ENCODE measurements at regions not wholly inside any gene's neighbourhood (a gene's known extent, or its start where the extent isn't known, plus 50 kb on each side); places are given as distances from the start of the nearest gene placed in this dataset.

GRCh38 chr16:55248494-55248893 lies 75.5 kb upstream of the IRX6 start:
- in situ Hi-C loops (cut with MboI; ENCODE audit: low sequenced_read_pairs): no loop called here
- Histone ChIP-seq H3K9me3 (no peaks in the 10 kb centered on the region), H3K27me3 (ENCODE audit: low read depth) (0 out of 2 replicates have a peak, but pooled peaks cover 2% of the 10 kb centered on the region), H3K4me3 (no peak overlapping the region), H3K36me3 (replicated peaks) (no peaks in the 10 kb centered on the region), H3K4me1 (no peaks in the 10 kb centered on the region)
- no peak for DNase-seq (ENCODE audit: low spot score in 2 of 2)

GRCh38 chr16:55249361-55249760 lies 74.6 kb upstream of the IRX6 start:
- H3K4me3 ChIP-seq: no peak overlapping the region
- no peaks in the 10 kb centered on the region for H3K36me3 ChIP-seq (replicated peaks)
- H3K9me3 ChIP-seq: no peaks in the 10 kb centered on the region
- 0 out of 2 replicates have a peak, but pooled peaks cover 2% of the 10 kb centered on the region for H3K27me3 ChIP-seq (ENCODE audit: low read depth)
- in situ Hi-C loops (cut with MboI; ENCODE audit: low sequenced_read_pairs): no loop called here
- H3K4me1 ChIP-seq: no peaks in the 10 kb centered on the region
- DNase-seq (ENCODE audit: low spot score in 2 of 2): no peak

- Histone ChIP-seq H3K4me1 (no peaks in the 10 kb centered on the region), H3K9me3 (no peaks in the 10 kb centered on the region), H3K36me3 (replicated peaks) (no peaks in the 10 kb centered on the region), H3K4me3 (no peak overlapping the region), H3K27me3 (ENCODE audit: low read depth) (0 out of 2 replicates have a peak, but pooled peaks cover 2% of the 10 kb centered on the region)
- in situ Hi-C loops (cut with MboI; ENCODE audit: low sequenced_read_pairs): loop anchor here (25.0 kb wide), 3 partner anchors 963 to 1688 kb away; partner anchors contain the start of gene IRX3
- DNase-seq (ENCODE audit: low spot score in 2 of 2): no peak
Observed at GRCh38 chr16:55249936-55250335, 74.1 kb upstream of the IRX6 start.

- in situ Hi-C loops (cut with MboI; ENCODE audit: low sequenced_read_pairs): loop anchor here (25.0 kb wide), 3 partner anchors 963 to 1688 kb away; partner anchors contain the start of gene IRX3
- Histone ChIP-seq H3K4me3 (no peak overlapping the region), H3K36me3 (replicated peaks) (no peaks in the 10 kb centered on the region), H3K27me3 (ENCODE audit: low read depth) (0 out of 2 replicates have a peak, but pooled peaks cover 2% of the 10 kb centered on the region), H3K4me1 (no peaks in the 10 kb centered on the region), H3K9me3 (no peaks in the 10 kb centered on the region)
- DNase-seq (ENCODE audit: low spot score in 2 of 2): no peak
Observed at GRCh38 chr16:55250701-55251100, 73.3 kb upstream of the IRX6 start.

GRCh38 chr16:55251151-55251550 lies 72.9 kb upstream of the IRX6 start:
- Histone ChIP-seq H3K36me3 (replicated peaks) (no peaks in the 10 kb centered on the region), H3K27me3 (ENCODE audit: low read depth) (0 out of 2 replicates have a peak, but pooled peaks cover 2% of the 10 kb centered on the region), H3K4me1 (no peaks in the 10 kb centered on the region), H3K4me3 (no peak overlapping the region), H3K9me3 (no peaks in the 10 kb centered on the region)
- DNase-seq (ENCODE audit: low spot score in 2 of 2): no peak
- in situ Hi-C loops (cut with MboI; ENCODE audit: low sequenced_read_pairs): loop anchor here (25.0 kb wide), 3 partner anchors 964 to 1689 kb away; partner anchors contain the start of gene IRX3

GRCh38 chr16:55252577-55252976 lies 71.4 kb upstream of the IRX6 start:
- H3K4me1 ChIP-seq: no peaks in the 10 kb centered on the region
- DNase-seq (ENCODE audit: low spot score in 2 of 2): no peak
- 0 out of 2 replicates have a peak, but pooled peaks cover 2% of the 10 kb centered on the region for H3K27me3 ChIP-seq (ENCODE audit: low read depth)
- H3K9me3 ChIP-seq: no peaks in the 10 kb centered on the region
- H3K4me3 ChIP-seq: no peak overlapping the region
- in situ Hi-C loops (cut with MboI; ENCODE audit: low sequenced_read_pairs): loop anchor here (25.0 kb wide), 3 partner anchors 965 to 1690 kb away; partner anchors contain the start of gene IRX3
- H3K36me3 ChIP-seq (replicated peaks): no peaks in the 10 kb centered on the region

- Histone ChIP-seq H3K36me3 (replicated peaks) (no peaks in the 10 kb centered on the region), H3K27me3 (ENCODE audit: low read depth) (0 out of 2 replicates have a peak, but pooled peaks cover 2% of the 10 kb centered on the region), H3K9me3 (no peaks in the 10 kb centered on the region), H3K4me1 (no peaks in the 10 kb centered on the region), H3K4me3 (no peak overlapping the region)
- DNase-seq (ENCODE audit: low spot score in 2 of 2): no peak
- in situ Hi-C loops (cut with MboI; ENCODE audit: low sequenced_read_pairs): loop anchor here (25.0 kb wide), 3 partner anchors 967 to 1692 kb away; partner anchors contain the start of gene IRX3
Observed at GRCh38 chr16:55253987-55254386, 70.0 kb upstream of the IRX6 start.

- Histone ChIP-seq H3K4me1 (no peaks in the 10 kb centered on the region), H3K27me3 (ENCODE audit: low read depth) (0 out of 2 replicates have a peak, but pooled peaks cover 2% of the 10 kb centered on the region), H3K4me3 (no peak overlapping the region), H3K9me3 (no peaks in the 10 kb centered on the region), H3K36me3 (replicated peaks) (no peaks in the 10 kb centered on the region)
- DNase-seq (ENCODE audit: low spot score in 2 of 2): no peak
- in situ Hi-C loops (cut with MboI; ENCODE audit: low sequenced_read_pairs): loop anchor here (25.0 kb wide), 3 partner anchors 969 to 1694 kb away; partner anchors contain the start of gene IRX3
Observed at GRCh38 chr16:55255733-55256282, 68.2 kb upstream of the IRX6 start.

GRCh38 chr16:55256412-55257016 lies 67.5 kb upstream of the IRX6 start:
- in situ Hi-C loops (cut with MboI; ENCODE audit: low sequenced_read_pairs): loop anchor here (25.0 kb wide), 3 partner anchors 969 to 1694 kb away; partner anchors contain the start of gene IRX3
- Histone ChIP-seq H3K36me3 (replicated peaks) (no peaks in the 10 kb centered on the region), H3K27me3 (ENCODE audit: low read depth) (0 out of 2 replicates have a peak, but pooled peaks cover 2% of the 10 kb centered on the region), H3K4me3 (no peak overlapping the region), H3K4me1 (no peaks in the 10 kb centered on the region), H3K9me3 (no peaks in the 10 kb centered on the region)
- DNase-seq (ENCODE audit: low spot score in 2 of 2): no peak

GRCh38 chr16:55257966-55258613 lies 65.9 kb upstream of the IRX6 start:
- DNase-seq (ENCODE audit: low spot score in 2 of 2): peak; percentile 60 to 83
- Histone ChIP-seq H3K4me1 (no peaks in the 10 kb centered on the region), H3K4me3 (no peak overlapping the region), H3K36me3 (replicated peaks) (no peaks in the 10 kb centered on the region), H3K27me3 (ENCODE audit: low read depth) (no peaks in the 10 kb centered on the region), H3K9me3 (no peaks in the 10 kb centered on the region)
- in situ Hi-C loops (cut with MboI; ENCODE audit: low sequenced_read_pairs): loop anchor here (25.0 kb wide), 3 partner anchors 971 to 1696 kb away; partner anchors contain the start of gene IRX3

GRCh38 chr16:55261301-55261700 lies 62.7 kb upstream of the IRX6 start:
- peaks cover 2% of the 10 kb centered on the region; the same call in 1 of the 2 replicates for H3K27me3 ChIP-seq (ENCODE audit: low read depth)
- in situ Hi-C loops (cut with MboI; ENCODE audit: low sequenced_read_pairs): loop anchor here (25.0 kb wide), 3 partner anchors 974 to 1699 kb away; partner anchors contain the start of gene IRX3

GRCh38 chr16:55263271-55264250 lies 60.4 kb upstream of the IRX6 start:
- Histone ChIP-seq H3K4me3 (no peak overlapping the region), H3K9me3 (no peaks in the 10 kb centered on the region), H3K4me1 (no peaks in the 10 kb centered on the region), H3K36me3 (replicated peaks) (no peaks in the 10 kb centered on the region), H3K27me3 (ENCODE audit: low read depth) (peaks cover 2% of the 10 kb centered on the region; the same call in 1 of the 2 replicates)
- in situ Hi-C loops (cut with MboI; ENCODE audit: low sequenced_read_pairs): loop anchor here (25.0 kb wide), 3 partner anchors 976 to 1701 kb away; partner anchors contain the start of gene IRX3
- no peak for DNase-seq (ENCODE audit: low spot score in 2 of 2)

More at GRCh38 chr16:55261301-55261700, 62.7 kb upstream of the IRX6 start:
- no peaks in the 10 kb centered on the region for H3K4me1 ChIP-seq
- DNase-seq (ENCODE audit: low spot score in 2 of 2): no peak
- H3K4me3 ChIP-seq: no peak overlapping the region
- H3K36me3 ChIP-seq (replicated peaks): no peaks in the 10 kb centered on the region
- H3K9me3 ChIP-seq: no peaks in the 10 kb centered on the region

Data from HAP-1 (cell line).